Karpas-422 (cell line): ENCODE measurements at regions not wholly inside any gene's neighbourhood (a gene's known extent, or its start where the extent isn't known, plus 50 kb on each side); places are given as distances from the start of the nearest gene placed in this dataset.

Experiments used
- DNase-seq: peaks from one replicate; pipeline ENCODE4 v3.0.0-alpha.2; 2015
- H2AFZ ChIP-seq: fragments of 200-600 bp; sonication (generic); 2 replicates; pipeline ENCODE4 v1.6.1; 2014; ENCODE audit warnings: antibody characterized with exemption, low read length, mixed read lengths
- H3K27ac ChIP-seq: fragments of 200-600 bp; sonication (generic); 2 replicates; pipeline ENCODE4 v1.5.1; 2014; ENCODE audit warnings: mild to moderate bottlenecking, low read length, moderate library complexity
- H3K27me3 ChIP-seq: fragments of 200-600 bp; sonication (generic); 2 replicates; pipeline ENCODE4 v1.6.1; 2014; ENCODE audit warnings: low read length, mixed read lengths
- H3K36me3 ChIP-seq: fragments of 200-600 bp; sonication (generic); 2 replicates; pipeline ENCODE4 v1.6.1; 2014; ENCODE audit warnings: low read length, mixed read lengths; ENCODE audit not compliant: insufficient read depth
- H3K4me1 ChIP-seq: fragments of 200-600 bp; sonication (generic); 2 replicates; pipeline ENCODE4 v1.6.1; 2014; ENCODE audit warnings: mild to moderate bottlenecking, low read length, mixed read lengths
- H3K4me2 ChIP-seq: fragments of 200-600 bp; sonication (generic); 2 replicates; pipeline ENCODE4 v1.6.1; 2014; ENCODE audit warnings: low read length, low read depth, mild to moderate bottlenecking; ENCODE audit not compliant: poor library complexity, severe bottlenecking
- H3K4me3 ChIP-seq: fragments of 200-600 bp; sonication (generic); 2 replicates; pipeline ENCODE4 v1.5.1; 2014; ENCODE audit warnings: mild to moderate bottlenecking, antibody characterized with exemption, low read length, mixed read lengths
- H3K79me2 ChIP-seq: fragments of 200-600 bp; sonication (generic); 2 replicates; pipeline ENCODE4 v1.6.1; 2014; ENCODE audit warnings: mild to moderate bottlenecking, low read length, mixed read lengths
- H3K9ac ChIP-seq: fragments of 200-600 bp; sonication (generic); 2 replicates; pipeline ENCODE4 v1.6.0; 2014; ENCODE audit warnings: low read length
- H3K9me2 ChIP-seq: fragments of 200-600 bp; sonication (generic), shearing (Covaris generic); replicated peaks from 2 replicates; pipeline ENCODE4 v1.6.0; 2014; ENCODE audit warnings: mild to moderate bottlenecking, low read length, moderate library complexity; ENCODE audit not compliant: insufficient read depth
- H3K9me3 ChIP-seq: fragments of 300-700, 200-600 bp; sonication (generic); 2 replicates; pipeline ENCODE4 v1.6.1; 2014; ENCODE audit warnings: low read length, mixed read lengths
- H4K20me1 ChIP-seq: fragments of 200-600 bp; sonication (generic); 2 replicates; pipeline ENCODE4 v1.6.1; 2014; ENCODE audit warnings: mild to moderate bottlenecking, antibody characterized with exemption, low read length, low read depth; ENCODE audit not compliant: insufficient read depth

GRCh38 chr9:86783884-86784283 is 163.4 kb downstream of the GAS1 start:
- Histone ChIP-seq H4K20me1 (no peaks in the 10 kb centered on the region), H3K4me1 (no peaks in the 10 kb centered on the region), H3K9me3 (no peaks in the 10 kb centered on the region), H3K27me3 (no peaks in the 10 kb centered on the region), H3K4me3 (no peak overlapping the region), H3K9me2 (no peaks in the 10 kb centered on the region), H3K79me2 (no peaks in the 10 kb centered on the region), H2AFZ (no peak overlapping the region), H3K4me2 (no peak overlapping the region), H3K27ac (no peak overlapping the region), H3K36me3 (no peaks in the 10 kb centered on the region), H3K9ac (no peak overlapping the region)
- peak; percentile 11 for DNase-seq

GRCh38 chr9:86782831-86783230 is 164.5 kb downstream of the GAS1 start:
- H3K9me3 ChIP-seq: no peaks in the 10 kb centered on the region

DNA sequence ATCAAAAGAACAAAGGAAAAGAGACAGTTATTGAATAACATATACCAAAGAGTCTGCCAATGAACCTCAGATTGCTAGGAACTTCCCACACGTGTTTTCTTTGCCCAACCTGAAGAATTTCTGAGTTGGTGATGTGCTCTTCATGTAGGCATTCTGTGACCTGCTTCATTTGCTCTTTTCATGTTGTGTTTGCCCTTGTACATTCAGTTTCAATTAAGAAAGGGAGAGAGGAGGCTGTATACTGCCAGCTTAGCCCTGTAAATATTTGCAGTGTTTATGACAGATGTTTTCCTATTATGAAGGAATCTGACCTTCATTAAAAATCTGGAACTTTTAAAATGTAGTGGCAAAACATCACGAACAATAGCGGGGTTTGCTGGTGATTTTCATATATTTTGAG is 168.5 kb downstream of the GAS1 start:
- no peak overlapping the region for H3K9ac ChIP-seq
- no peak overlapping the region for H3K4me2 ChIP-seq
- no peak overlapping the region for H3K4me3 ChIP-seq
- no peak overlapping the region for H2AFZ ChIP-seq
- no peaks in the 10 kb centered on the region for H3K9me2 ChIP-seq
- H3K27ac ChIP-seq: no peak overlapping the region
- no peak for DNase-seq
- no peaks in the 10 kb centered on the region for H3K9me3 ChIP-seq
- no peaks in the 10 kb centered on the region for H3K79me2 ChIP-seq
- no peaks in the 10 kb centered on the region for H4K20me1 ChIP-seq
- no peaks in the 10 kb centered on the region for H3K4me1 ChIP-seq
- H3K36me3 ChIP-seq: no peaks in the 10 kb centered on the region
- no peaks in the 10 kb centered on the region for H3K27me3 ChIP-seq

More at GRCh38 chr9:86782831-86783230, 164.5 kb downstream of the GAS1 start:
- no peak overlapping the region for H2AFZ ChIP-seq
- no peaks in the 10 kb centered on the region for H3K79me2 ChIP-seq
- DNase-seq: no peak
- H3K9ac ChIP-seq: no peak overlapping the region
- no peaks in the 10 kb centered on the region for H3K27me3 ChIP-seq
- H3K4me2 ChIP-seq: no peak overlapping the region
- H4K20me1 ChIP-seq: no peaks in the 10 kb centered on the region
- H3K4me3 ChIP-seq: no peak overlapping the region
- H3K36me3 ChIP-seq: no peaks in the 10 kb centered on the region
- H3K4me1 ChIP-seq: no peaks in the 10 kb centered on the region
- H3K27ac ChIP-seq: no peak overlapping the region
- no peaks in the 10 kb centered on the region for H3K9me2 ChIP-seq

GRCh38 chr9:86775718-86776117 is 171.6 kb downstream of the GAS1 start:
- no peak overlapping the region for H3K27ac ChIP-seq

GRCh38 chr9:86774116-86774515 is 173.2 kb downstream of the GAS1 start:
- H3K9ac ChIP-seq: no peak overlapping the region
- no peak overlapping the region for H2AFZ ChIP-seq
- no peaks in the 10 kb centered on the region for H3K4me1 ChIP-seq
- no peaks in the 10 kb centered on the region for H3K79me2 ChIP-seq
- no peak overlapping the region for H3K4me3 ChIP-seq
- H3K9me2 ChIP-seq: no peaks in the 10 kb centered on the region
- no peaks in the 10 kb centered on the region for H4K20me1 ChIP-seq
- H3K36me3 ChIP-seq: no peaks in the 10 kb centered on the region
- no peak overlapping the region for H3K27ac ChIP-seq
- H3K4me2 ChIP-seq: no peak overlapping the region
- H3K27me3 ChIP-seq: no peaks in the 10 kb centered on the region
- no peaks in the 10 kb centered on the region for H3K9me3 ChIP-seq
- DNase-seq: no peak

More at GRCh38 chr9:86775718-86776117, 171.6 kb downstream of the GAS1 start:
- DNase-seq: no peak
- H3K9me3 ChIP-seq: no peaks in the 10 kb centered on the region
- H3K4me3 ChIP-seq: no peak overlapping the region
- no peaks in the 10 kb centered on the region for H3K79me2 ChIP-seq
- no peaks in the 10 kb centered on the region for H3K27me3 ChIP-seq
- no peak overlapping the region for H3K9ac ChIP-seq
- no peaks in the 10 kb centered on the region for H3K4me1 ChIP-seq
- H2AFZ ChIP-seq: no peak overlapping the region
- H3K9me2 ChIP-seq: no peaks in the 10 kb centered on the region
- H3K36me3 ChIP-seq: no peaks in the 10 kb centered on the region
- no peak overlapping the region for H3K4me2 ChIP-seq
- no peaks in the 10 kb centered on the region for H4K20me1 ChIP-seq

DNA sequence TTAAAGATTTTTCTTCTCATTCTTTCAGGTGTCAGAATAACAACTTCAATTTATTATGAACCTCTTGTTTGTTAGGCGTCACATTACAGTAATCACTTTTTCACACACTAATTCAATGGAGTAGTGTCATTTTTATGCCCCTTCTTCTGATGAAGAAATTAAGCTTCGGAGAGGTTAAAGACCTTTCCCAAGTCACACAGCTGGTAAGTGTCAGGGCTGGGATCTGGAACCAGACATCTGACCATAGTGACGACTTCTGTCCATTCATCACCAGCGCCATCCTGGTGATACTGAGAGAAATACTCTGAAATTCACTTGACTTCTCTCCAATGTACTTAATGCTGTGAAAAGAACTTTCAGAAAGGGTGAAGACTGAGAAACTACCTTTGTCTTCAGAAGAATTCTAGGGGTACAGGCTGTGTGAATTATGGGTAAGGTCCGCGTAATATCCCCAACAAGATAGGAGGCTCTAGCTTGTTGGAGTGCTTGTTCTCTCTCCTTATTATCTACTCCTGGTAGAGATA is 173.8 kb downstream of the GAS1 start:
- Histone ChIP-seq H3K4me2 (no peak overlapping the region), H3K79me2 (no peaks in the 10 kb centered on the region), H3K4me1 (no peaks in the 10 kb centered on the region), H3K27me3 (no peaks in the 10 kb centered on the region), H3K9ac (no peak overlapping the region), H3K9me3 (no peaks in the 10 kb centered on the region), H3K36me3 (no peaks in the 10 kb centered on the region), H4K20me1 (no peaks in the 10 kb centered on the region), H3K9me2 (no peaks in the 10 kb centered on the region), H3K27ac (no peak overlapping the region), H3K4me3 (no peak overlapping the region), H2AFZ (no peak overlapping the region)
- DNase-seq: no peak

DNA sequence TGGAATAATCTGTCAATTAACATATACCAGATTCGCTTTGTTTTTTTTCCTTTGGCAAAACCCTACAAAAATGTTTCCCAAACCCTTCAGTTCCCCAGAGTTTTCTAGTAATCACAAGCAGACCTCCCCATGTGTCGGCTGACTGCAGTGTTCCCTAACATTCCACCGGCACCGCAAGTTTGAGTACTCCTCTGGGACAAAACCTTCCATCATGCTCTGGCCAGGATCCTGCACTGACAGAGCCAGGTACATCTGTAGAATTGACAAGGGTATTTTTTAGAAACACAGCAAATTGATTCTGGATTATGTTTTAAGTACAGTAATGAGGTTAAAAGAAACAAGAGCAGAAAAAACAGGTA is 174.7 kb downstream of the GAS1 start:
- H3K36me3 ChIP-seq: no peaks in the 10 kb centered on the region
- no peak for DNase-seq
- H3K4me2 ChIP-seq: no peak overlapping the region
- no peaks in the 10 kb centered on the region for H3K4me1 ChIP-seq
- H3K79me2 ChIP-seq: no peaks in the 10 kb centered on the region
- H3K27me3 ChIP-seq: no peaks in the 10 kb centered on the region
- no peaks in the 10 kb centered on the region for H3K9me3 ChIP-seq
- H3K9ac ChIP-seq: no peak overlapping the region
- H2AFZ ChIP-seq: no peak overlapping the region
- H3K27ac ChIP-seq: no peak overlapping the region
- no peak overlapping the region for H3K4me3 ChIP-seq
- H3K9me2 ChIP-seq: no peaks in the 10 kb centered on the region
- no peaks in the 10 kb centered on the region for H4K20me1 ChIP-seq

GRCh38 chr9:86771941-86772634 is 175.2 kb downstream of the GAS1 start:
- Histone ChIP-seq H2AFZ (no peak overlapping the region), H3K79me2 (no peaks in the 10 kb centered on the region), H3K4me2 (no peak overlapping the region), H3K9ac (no peak overlapping the region), H3K4me3 (no peak overlapping the region), H3K4me1 (no peaks in the 10 kb centered on the region), H4K20me1 (no peaks in the 10 kb centered on the region), H3K9me3 (no peaks in the 10 kb centered on the region), H3K9me2 (no peaks in the 10 kb centered on the region), H3K36me3 (no peaks in the 10 kb centered on the region), H3K27ac (no peak overlapping the region), H3K27me3 (no peaks in the 10 kb centered on the region)
- DNase-seq: no peak
